Mesenchymal stem cell (in vitro differentiated cells and primary cell): ENCODE measurements at regions not wholly inside any gene's neighbourhood (a gene's known extent, or its start where the extent isn't known, plus 50 kb on each side); places are given as distances from the start of the nearest gene placed in this dataset.

Experiments
- DNase-seq: peaks from one replicate; pipeline ENCODE4 v3.0.0-alpha.2; 2013
- H2AFZ ChIP-seq: one replicate; pipeline ENCODE4 v1.6.1; 2013; ENCODE audit warnings: low read depth, mild to moderate bottlenecking, control low read depth, inconsistent platforms, low read length, moderate library complexity
- H2AK5ac ChIP-seq: 2 replicates; pipeline ENCODE4 v1.6.1; 2013; ENCODE audit warnings: low read length, moderate library complexity, mild to moderate bottlenecking, inconsistent platforms; ENCODE audit not compliant: severe bottlenecking
- H2BK120ac ChIP-seq: one replicate; pipeline ENCODE4 v1.6.1; 2013; ENCODE audit warnings: low read depth, mild to moderate bottlenecking, inconsistent platforms, low read length, moderate library complexity
- H2BK12ac ChIP-seq, 2 experiments: one replicate each; pipeline ENCODE4 v1.6.1; 2013; ENCODE audit warnings: inconsistent platforms in 2 of 2, low read length in 2 of 2, mild to moderate bottlenecking in 2 of 2, moderate library complexity in 2 of 2, control low read depth in 1 of 2
- H2BK15ac ChIP-seq: one replicate; pipeline ENCODE4 v1.6.1; 2013; ENCODE audit warnings: mild to moderate bottlenecking, low read depth, inconsistent platforms; ENCODE audit not compliant: poor library complexity, severe bottlenecking
- H2BK5ac ChIP-seq: 2 replicates; pipeline ENCODE4 v1.6.1; 2013; ENCODE audit warnings: low read depth, mild to moderate bottlenecking, low read length, control low read depth, inconsistent platforms; ENCODE audit not compliant: poor library complexity, severe bottlenecking
- H3K14ac ChIP-seq, 2 experiments: one replicate each; pipeline ENCODE4 v1.6.1; 2013; ENCODE audit warnings: inconsistent platforms in 2 of 2, low read length in 2 of 2, control low read depth in 1 of 2, mild to moderate bottlenecking in 1 of 2, moderate library complexity in 1 of 2
- H3K18ac ChIP-seq, 2 experiments: one replicate each; pipeline ENCODE4 v1.6.1; 2013; ENCODE audit warnings: inconsistent platforms in 2 of 2, low read length in 2 of 2, control low read depth in 1 of 2, low read depth in 1 of 2, mild to moderate bottlenecking in 1 of 2
- H3K23ac ChIP-seq, 2 experiments: one replicate each; pipeline ENCODE4 v1.6.1; 2013; ENCODE audit warnings: inconsistent platforms in 2 of 2, low read length in 2 of 2, mild to moderate bottlenecking in 2 of 2, moderate library complexity in 2 of 2, control low read depth in 1 of 2
- H3K27ac ChIP-seq: 2 replicates; pipeline ENCODE4 v1.5.1; 2013; ENCODE audit warnings: mild to moderate bottlenecking, moderate library complexity, low read length, control low read depth, inconsistent platforms; ENCODE audit not compliant: poor library complexity, severe bottlenecking
- H3K27me3 ChIP-seq, 2 experiments: 2 replicates each; pipeline versions ENCODE4 v1.6.1 to v1.7.0; 2013; ENCODE audit warnings: low read length in 2 of 2, mild to moderate bottlenecking in 2 of 2, moderate library complexity in 2 of 2, control low read depth in 1 of 2, inconsistent platforms in 1 of 2; ENCODE audit not compliant: control insufficient read depth in 1 of 2, insufficient read depth in 1 of 2
- H3K36me3 ChIP-seq, 2 experiments: 2 replicates each; pipeline versions ENCODE4 v1.6.1 to v1.7.0; 2013; ENCODE audit warnings: low read length in 2 of 2, control low read depth in 1 of 2, inconsistent platforms in 1 of 2, low read depth in 1 of 2, mild to moderate bottlenecking in 1 of 2; ENCODE audit not compliant: insufficient read depth in 2 of 2, control insufficient read depth in 1 of 2
- H3K4ac ChIP-seq, 2 experiments: one replicate each; pipeline ENCODE4 v1.6.1; 2013; ENCODE audit warnings: inconsistent platforms in 2 of 2, low read length in 2 of 2, mild to moderate bottlenecking in 2 of 2, moderate library complexity in 2 of 2, control low read depth in 1 of 2, low read depth in 1 of 2
- H3K4me1 ChIP-seq: 2 replicates; pipeline ENCODE4 v1.6.1; 2013; ENCODE audit warnings: low read depth, low read length, control low read depth; ENCODE audit not compliant: control insufficient read depth, insufficient read depth
- H3K4me2 ChIP-seq: 2 replicates; pipeline ENCODE4 v1.6.1; 2013; ENCODE audit warnings: low read length, mild to moderate bottlenecking, inconsistent platforms; ENCODE audit not compliant: poor library complexity, severe bottlenecking
- H3K4me3 ChIP-seq, 2 experiments: 2 replicates each; pipeline versions ENCODE4 v1.5.1 to v1.7.0; 2013; ENCODE audit warnings: low read length in 2 of 2, mild to moderate bottlenecking in 2 of 2, control low read depth in 1 of 2, low read depth in 1 of 2; ENCODE audit not compliant: insufficient read depth in 1 of 2
- H3K79me1 ChIP-seq: replicated peaks from 2 replicates; pipeline ENCODE4 v1.6.1; 2013; ENCODE audit warnings: mild to moderate bottlenecking, control low read depth, low read length, inconsistent platforms; ENCODE audit not compliant: poor library complexity, severe bottlenecking
- H3K9ac ChIP-seq: 2 replicates; pipeline ENCODE4 v1.7.0; 2013; ENCODE audit warnings: mild to moderate bottlenecking, low read length, moderate library complexity
- H3K9me3 ChIP-seq: 2 replicates; pipeline ENCODE4 v1.7.0; 2013; ENCODE audit warnings: mild to moderate bottlenecking, low read length; ENCODE audit not compliant: control insufficient read depth
- H4K8ac ChIP-seq: one replicate; pipeline ENCODE4 v1.6.1; 2013; ENCODE audit warnings: inconsistent platforms, mild to moderate bottlenecking, low read length, moderate library complexity
- H4K91ac ChIP-seq: one replicate; pipeline ENCODE4 v1.6.1; 2013; ENCODE audit warnings: mild to moderate bottlenecking, low read length, inconsistent platforms
- WGBS: methylation state at CpG from one replicate; pipeline ENCODE4 v1.1.7; 2013; ENCODE audit warnings: mixed read lengths; 5-methylcytosine and 5-hydroxymethylcytosine counted together

- H2BK15ac ChIP-seq: no peak overlapping the region
- no peaks in the 10 kb centered on the region for H3K27me3 ChIP-seq
Observed at GRCh38 chr9:115980502-115980901, 173.1 kb upstream of the PAPPA start.

GRCh38 chr9:115980976-115981375 lies 172.6 kb upstream of the PAPPA start:
- H4K91ac ChIP-seq: no peak overlapping the region

More at GRCh38 chr9:115980502-115980901, 173.1 kb upstream of the PAPPA start:
- H2AK5ac ChIP-seq: no peak overlapping the region
- no peak overlapping the region for H2BK120ac ChIP-seq
- no peak overlapping the region for H3K14ac ChIP-seq
- H2AFZ ChIP-seq: no peak overlapping the region
- H3K27ac ChIP-seq: no peak overlapping the region
- H3K9ac ChIP-seq: no peak overlapping the region
- H4K91ac ChIP-seq: no peak overlapping the region
- H3K9me3 ChIP-seq: peaks cover 9% of the 10 kb centered on the region
- no peak overlapping the region for H3K18ac ChIP-seq
- H3K4me2 ChIP-seq: no peak overlapping the region
- H3K4me1 ChIP-seq: no peaks in the 10 kb centered on the region
- no peak for DNase-seq
- no peaks in the 10 kb centered on the region for H3K36me3 ChIP-seq
- no CpG with 5 or more reads among the region's 1 CpG for WGBS
- H3K4ac ChIP-seq: no peak overlapping the region
- no peaks in the 10 kb centered on the region for H3K79me1 ChIP-seq
- no peak overlapping the region for H2BK12ac ChIP-seq
- H3K23ac ChIP-seq: no peak overlapping the region
- H3K4me3 ChIP-seq: no peak overlapping the region
- H2BK5ac ChIP-seq: no peak overlapping the region
- no peak overlapping the region for H4K8ac ChIP-seq

GRCh38 chr9:115983366-115983765 lies 170.2 kb upstream of the PAPPA start:
- Histone ChIP-seq H3K27ac (no peak overlapping the region), H3K9ac (no peak overlapping the region), H2AK5ac (no peak overlapping the region), H4K8ac (no peak overlapping the region), H2BK120ac (no peak overlapping the region), H2BK12ac (no peak overlapping the region), H3K18ac (no peak overlapping the region), H3K27me3 (no peaks in the 10 kb centered on the region), H3K9me3 (no peaks in the 10 kb centered on the region), H3K14ac (no peak overlapping the region), H3K79me1 (no peaks in the 10 kb centered on the region), H2BK5ac (no peak overlapping the region), H3K4me3 (no peak overlapping the region), H2AFZ (no peak overlapping the region), H3K4me2 (no peak overlapping the region), H4K91ac (no peak overlapping the region), H3K36me3 (no peaks in the 10 kb centered on the region), H3K4me1 (no peaks in the 10 kb centered on the region), H2BK15ac (peak overlapping the region; percentile 65), H3K23ac (no peak overlapping the region), H3K4ac (no peak overlapping the region)
- WGBS: 96% methylated on average over 6 of the region's 6 CpGs
- DNase-seq: no peak

More at GRCh38 chr9:115980976-115981375, 172.6 kb upstream of the PAPPA start:
- H2BK12ac ChIP-seq: peak overlapping the region in 1 of 2 experiments; percentile 12
- no peak overlapping the region for H3K9ac ChIP-seq
- H3K4me3 ChIP-seq: no peak overlapping the region
- no peak overlapping the region for H3K4me2 ChIP-seq
- no peak overlapping the region for H2BK15ac ChIP-seq
- H3K27ac ChIP-seq: no peak overlapping the region
- H3K23ac ChIP-seq: no peak overlapping the region
- no peak overlapping the region for H4K8ac ChIP-seq
- H3K79me1 ChIP-seq: no peaks in the 10 kb centered on the region
- no peak overlapping the region for H2BK120ac ChIP-seq
- no peak overlapping the region for H3K14ac ChIP-seq
- no peak overlapping the region for H2BK5ac ChIP-seq
- H3K18ac ChIP-seq: no peak overlapping the region
- no peak overlapping the region for H2AK5ac ChIP-seq
- no peaks in the 10 kb centered on the region for H3K27me3 ChIP-seq
- WGBS: 97% methylated on average over 4 of the region's 4 CpGs
- H3K4ac ChIP-seq: no peak overlapping the region
- H3K36me3 ChIP-seq: no peaks in the 10 kb centered on the region
- H2AFZ ChIP-seq: no peak overlapping the region
- H3K4me1 ChIP-seq: no peaks in the 10 kb centered on the region
- no peak for DNase-seq
- H3K9me3 ChIP-seq: peaks cover 9% of the 10 kb centered on the region

- H3K4ac ChIP-seq: no peak overlapping the region
- H3K4me1 ChIP-seq: no peaks in the 10 kb centered on the region
- H3K9ac ChIP-seq: no peak overlapping the region
- H2BK5ac ChIP-seq: no peak overlapping the region
- no peaks in the 10 kb centered on the region for H3K36me3 ChIP-seq
- no peak overlapping the region for H4K91ac ChIP-seq
- no peaks in the 10 kb centered on the region for H3K79me1 ChIP-seq
- H3K4me2 ChIP-seq: no peak overlapping the region
- H2BK15ac ChIP-seq: no peak overlapping the region
- no CpG with 5 or more reads among the region's 1 CpG for WGBS
- H2AFZ ChIP-seq: no peak overlapping the region
- no peak overlapping the region for H3K23ac ChIP-seq
- no peaks in the 10 kb centered on the region for H3K9me3 ChIP-seq
- no peak overlapping the region for H2BK120ac ChIP-seq
- no peak overlapping the region for H2BK12ac ChIP-seq
- no peak overlapping the region for H2AK5ac ChIP-seq
- H3K27me3 ChIP-seq: no peaks in the 10 kb centered on the region
- DNase-seq: no peak
- H4K8ac ChIP-seq: no peak overlapping the region
- H3K18ac ChIP-seq: no peak overlapping the region
- H3K14ac ChIP-seq: no peak overlapping the region
- no peak overlapping the region for H3K4me3 ChIP-seq
- H3K27ac ChIP-seq: no peak overlapping the region
Observed at GRCh38 chr9:115985657-115986056, 167.9 kb upstream of the PAPPA start.
